Colonic mucosa (tissue), 4 donors: ENCODE measurements at regions not wholly inside any gene's neighbourhood (a gene's known extent, or its start where the extent isn't known, plus 50 kb on each side); places are given as distances from the start of the nearest gene placed in this dataset.

Source experiments
- DNase-seq: peaks from one replicate; pipeline ENCODE4 v3.0.0-alpha.2; 2020
- H3K27ac ChIP-seq: fragments of 200-600 bp; one replicate; pipeline ENCODE4 v1.8.0; 2021
- H3K27me3 ChIP-seq: fragments of 200-600 bp; one replicate; pipeline ENCODE4 v1.8.0; 2021
- H3K36me3 ChIP-seq: fragments of 200-600 bp; one replicate; pipeline ENCODE4 v1.8.0; 2021
- H3K4me1 ChIP-seq: fragments of 200-600 bp; one replicate; pipeline ENCODE4 v1.8.0; 2021; ENCODE audit warnings: mild to moderate bottlenecking
- H3K4me3 ChIP-seq: fragments of 200-600 bp; one replicate; pipeline ENCODE4 v1.8.0; 2021
- H3K9ac ChIP-seq, 2 donors: one replicate each; pipeline ENCODE4 v1.7.0; 2013; ENCODE audit warnings: control low read depth in 2 of 2, low read depth in 2 of 2, low read length in 2 of 2
- H3K9me3 ChIP-seq: fragments of 200-600 bp; one replicate; pipeline ENCODE4 v1.8.0; 2021
- intact Hi-C: fragments of 100-400 bp; cut with DNase I; formaldehyde crosslinking; loops from one replicate; pipeline ENCODE4 v1.14.1; 2022
- TF ChIP-seq, protein P1 (sequence below): fragments of 200-600 bp; IDR thresholded peaks from one replicate; pipeline ENCODE4 v1.8.0; 2022; ENCODE audit warnings: antibody characterized with exemption, mild to moderate bottlenecking
- donor health status: healthy.
- donor health status: DM: no; HTN: no; CAD: no.
- donor health status: DM: no; HTN: no; CAD: no.

DNA sequence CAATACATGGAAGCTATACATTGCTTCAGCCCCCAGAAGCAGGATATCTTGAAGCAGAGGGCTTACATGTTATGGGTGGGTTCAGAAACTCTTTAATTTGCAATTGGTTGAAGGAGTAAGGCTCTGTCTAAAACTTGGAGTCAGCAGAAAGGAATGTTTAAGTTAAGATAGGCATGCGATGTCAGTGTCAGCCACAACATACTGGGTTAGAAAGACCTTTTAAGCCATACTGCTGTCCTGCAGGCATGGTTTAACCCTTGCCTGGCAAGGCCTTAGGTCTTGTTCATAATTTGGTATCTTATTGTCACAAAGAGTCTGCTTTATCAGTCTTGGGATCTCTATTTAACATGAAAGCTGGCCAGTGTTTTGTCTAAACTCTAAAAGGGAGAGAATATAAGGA lies 1619.6 kb upstream of the WWC1 start:
- DNase-seq, result no peak
- H3K36me3 ChIP-seq, result no peaks in the 10 kb centered on the region
- no peak overlapping the region for H3K9ac ChIP-seq
- intact Hi-C loops, result no loop called here
- TF ChIP-seq, protein P1, sequence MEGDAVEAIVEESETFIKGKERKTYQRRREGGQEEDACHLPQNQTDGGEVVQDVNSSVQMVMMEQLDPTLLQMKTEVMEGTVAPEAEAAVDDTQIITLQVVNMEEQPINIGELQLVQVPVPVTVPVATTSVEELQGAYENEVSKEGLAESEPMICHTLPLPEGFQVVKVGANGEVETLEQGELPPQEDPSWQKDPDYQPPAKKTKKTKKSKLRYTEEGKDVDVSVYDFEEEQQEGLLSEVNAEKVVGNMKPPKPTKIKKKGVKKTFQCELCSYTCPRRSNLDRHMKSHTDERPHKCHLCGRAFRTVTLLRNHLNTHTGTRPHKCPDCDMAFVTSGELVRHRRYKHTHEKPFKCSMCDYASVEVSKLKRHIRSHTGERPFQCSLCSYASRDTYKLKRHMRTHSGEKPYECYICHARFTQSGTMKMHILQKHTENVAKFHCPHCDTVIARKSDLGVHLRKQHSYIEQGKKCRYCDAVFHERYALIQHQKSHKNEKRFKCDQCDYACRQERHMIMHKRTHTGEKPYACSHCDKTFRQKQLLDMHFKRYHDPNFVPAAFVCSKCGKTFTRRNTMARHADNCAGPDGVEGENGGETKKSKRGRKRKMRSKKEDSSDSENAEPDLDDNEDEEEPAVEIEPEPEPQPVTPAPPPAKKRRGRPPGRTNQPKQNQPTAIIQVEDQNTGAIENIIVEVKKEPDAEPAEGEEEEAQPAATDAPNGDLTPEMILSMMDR, result no peak
- no peak overlapping the region for H3K27ac ChIP-seq
- H3K9me3 ChIP-seq, result no peaks in the 10 kb centered on the region
- no peaks in the 10 kb centered on the region for H3K4me1 ChIP-seq
- no peaks in the 10 kb centered on the region for H3K27me3 ChIP-seq
- no peak overlapping the region for H3K4me3 ChIP-seq

DNA sequence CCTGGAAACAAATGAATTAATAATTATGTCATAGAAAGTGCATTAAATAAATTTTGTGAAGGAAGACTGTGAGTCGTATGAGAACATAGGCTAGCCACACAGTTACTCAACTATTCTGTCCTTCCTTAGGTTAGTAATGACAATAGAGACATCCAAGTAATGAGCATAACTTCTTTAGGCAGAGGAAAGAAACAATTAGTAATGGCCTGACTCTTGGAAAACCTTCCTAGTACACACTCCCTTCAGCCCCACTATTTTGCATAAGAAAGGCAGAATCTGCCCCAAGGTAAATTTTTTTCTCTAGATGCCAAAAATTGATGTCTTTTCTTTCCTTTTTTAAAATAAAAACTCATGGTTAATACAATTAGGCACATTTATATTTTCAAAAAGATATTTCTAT lies 1619.0 kb upstream of the WWC1 start:
- no peak overlapping the region for H3K4me3 ChIP-seq
- H3K27me3 ChIP-seq, result no peaks in the 10 kb centered on the region
- H3K36me3 ChIP-seq, result no peaks in the 10 kb centered on the region
- TF ChIP-seq, protein P1, result no peak
- no peak for DNase-seq
- no peaks in the 10 kb centered on the region for H3K4me1 ChIP-seq
- H3K27ac ChIP-seq, result no peak overlapping the region
- no peak overlapping the region for H3K9ac ChIP-seq
- intact Hi-C loops, result no loop called here
- H3K9me3 ChIP-seq, result no peaks in the 10 kb centered on the region

DNA sequence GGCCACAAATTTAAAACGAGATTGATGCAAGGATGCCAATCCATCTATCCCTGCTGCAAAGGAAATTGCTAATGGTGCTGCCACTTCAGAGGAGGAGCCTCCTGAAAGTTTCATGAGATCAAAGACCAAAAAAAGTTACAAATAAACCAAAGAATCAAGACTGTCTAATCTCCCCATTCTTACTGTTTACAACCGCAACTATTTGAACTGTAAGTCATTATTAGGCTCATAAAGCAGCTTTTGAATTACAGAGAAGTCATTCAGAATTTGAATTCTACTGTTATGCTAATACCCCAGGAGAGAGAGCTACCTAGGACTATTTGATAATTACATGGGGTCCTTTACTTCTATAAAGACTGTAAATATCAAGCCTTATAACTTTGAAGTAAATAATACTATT lies 1613.6 kb upstream of the WWC1 start:
- no peaks in the 10 kb centered on the region for H3K27me3 ChIP-seq
- DNase-seq, result no peak

DNA sequence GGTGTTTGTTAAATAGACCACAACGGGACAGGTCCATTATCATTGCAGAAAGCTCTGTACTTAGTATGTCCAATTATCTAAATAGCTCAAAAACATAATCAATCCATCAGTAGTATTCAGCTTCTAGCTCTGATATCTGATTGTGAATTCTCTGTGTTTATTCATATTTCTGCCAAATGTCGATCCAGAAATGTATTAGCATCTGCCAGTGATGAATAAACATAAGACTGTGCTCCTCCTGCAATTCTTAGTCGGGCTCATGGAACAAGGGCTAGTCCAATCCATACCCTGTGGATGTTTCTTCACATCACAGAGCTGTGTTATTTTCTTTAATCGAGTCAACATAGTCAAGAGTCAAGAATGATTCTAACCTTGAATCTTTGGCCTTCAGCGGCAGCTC lies 1612.1 kb upstream of the WWC1 start:
- Histone ChIP-seq H3K36me3 (no peaks in the 10 kb centered on the region), H3K9me3 (no peaks in the 10 kb centered on the region), H3K9ac (no peak overlapping the region), H3K27me3 (no peaks in the 10 kb centered on the region), H3K27ac (no peak overlapping the region), H3K4me1 (no peaks in the 10 kb centered on the region), H3K4me3 (no peak overlapping the region)
- intact Hi-C loops, result no loop called here
- DNase-seq, result no peak
- TF ChIP-seq, protein P1, result no peak

More for the DNA sequence above, 1613.6 kb upstream of the WWC1 start:
- Histone ChIP-seq H3K4me3 (no peak overlapping the region), H3K27ac (no peak overlapping the region), H3K9me3 (no peaks in the 10 kb centered on the region), H3K4me1 (no peaks in the 10 kb centered on the region), H3K9ac (no peak overlapping the region), H3K36me3 (no peaks in the 10 kb centered on the region)
- intact Hi-C loops, result no loop called here
- TF ChIP-seq, protein P1, result no peak

DNA sequence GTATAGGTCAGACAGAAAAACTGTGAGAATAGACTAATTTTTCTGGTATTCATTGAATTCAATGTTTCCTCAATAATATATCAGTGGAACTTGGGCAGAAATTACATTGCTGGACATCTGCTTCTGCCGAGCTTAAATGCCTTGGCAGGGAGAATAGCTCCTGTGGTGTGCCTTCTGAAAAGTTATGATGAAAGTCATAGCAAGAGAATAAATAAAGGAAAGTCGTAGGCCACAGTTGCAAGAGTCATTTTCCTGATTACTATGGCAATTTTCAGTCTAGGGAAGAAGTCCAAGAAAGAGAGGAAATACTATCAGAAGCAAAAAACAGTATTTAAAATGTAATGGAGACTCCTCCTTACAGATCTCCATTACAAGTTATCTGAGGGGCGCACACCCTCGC lies 1596.1 kb upstream of the WWC1 start:
- Histone ChIP-seq H3K36me3 (no peaks in the 10 kb centered on the region), H3K27ac (no peak overlapping the region), H3K9ac (no peak overlapping the region), H3K4me1 (no peaks in the 10 kb centered on the region), H3K27me3 (no peaks in the 10 kb centered on the region), H3K4me3 (no peak overlapping the region), H3K9me3 (no peaks in the 10 kb centered on the region)
- intact Hi-C loops, result no loop called here
- DNase-seq, result no peak
- TF ChIP-seq, protein P1, result no peak

DNA sequence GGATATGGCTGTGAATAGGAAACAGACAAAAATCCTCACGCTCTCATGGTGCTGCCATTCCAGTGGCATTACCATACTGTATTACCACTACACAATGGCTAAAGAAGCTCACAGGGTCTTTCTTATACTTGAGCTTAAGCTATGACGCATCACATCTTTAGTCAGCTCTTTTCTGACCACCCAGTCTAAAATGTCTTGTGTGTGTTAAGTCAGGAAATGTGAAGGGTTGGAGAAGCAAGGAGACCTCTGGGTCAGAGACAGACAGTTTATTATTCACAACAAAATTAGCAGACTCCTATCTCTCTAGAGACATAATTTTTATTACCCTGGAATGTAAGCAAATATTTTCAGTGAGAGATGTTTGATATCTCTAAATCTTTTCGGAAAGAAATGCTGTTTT lies 1583.2 kb upstream of the WWC1 start:
- intact Hi-C loops, result no loop called here
- no peak overlapping the region for H3K27ac ChIP-seq
- TF ChIP-seq, protein P1, result no peak
- H3K27me3 ChIP-seq, result no peaks in the 10 kb centered on the region
- no peak overlapping the region for H3K4me3 ChIP-seq
- no peak for DNase-seq
- no peaks in the 10 kb centered on the region for H3K9me3 ChIP-seq
- H3K4me1 ChIP-seq, result no peaks in the 10 kb centered on the region
- no peaks in the 10 kb centered on the region for H3K36me3 ChIP-seq
- no peak overlapping the region for H3K9ac ChIP-seq
